HEK293T (cell line): ENCODE measurements at regions not wholly inside any gene's neighbourhood (a gene's known extent, or its start where the extent isn't known, plus 50 kb on each side); places are given as distances from the start of the nearest gene placed in this dataset.

Source experiments
- CTCF ChIA-PET: fragments of 350-600 bp; formaldehyde crosslinking; extraction: SDS; loops from one replicate; lab custom pipeline; 2021; ENCODE audit warnings: antibody characterized with exemption, inconsistent platforms; lab: Yijun Ruan, JAX
- POLR2A ChIA-PET: fragments of 350-600 bp; formaldehyde crosslinking; extraction: SDS; loops from one replicate; lab custom pipeline; 2020; ENCODE audit warnings: antibody characterized with exemption, inconsistent platforms; lab: Yijun Ruan, JAX
- DNase-seq: peaks from one replicate; pipeline ENCODE4 v3.0.0; 2012; ENCODE audit warnings: mixed read lengths; ENCODE audit errors: extremely low spot score
- ARNT ChIP-seq: fragments of 450-650 bp; IDR thresholded peaks from 2 replicates; pipeline ENCODE4 v1.6.1; 2017; ENCODE audit warnings: mild to moderate bottlenecking
- BHLHE40 ChIP-seq: fragments of 450-650 bp; IDR thresholded peaks from 2 replicates; pipeline ENCODE4 v1.6.1; 2016; ENCODE audit warnings: mild to moderate bottlenecking, moderate library complexity, borderline replicate concordance
- CTBP1 ChIP-seq: fragments of 450-650 bp; IDR thresholded peaks from 2 replicates; pipeline ENCODE4 v1.6.1; 2016; ENCODE audit warnings: borderline replicate concordance
- ELF4 ChIP-seq: fragments of 450-650 bp; IDR thresholded peaks from 2 replicates; pipeline ENCODE4 v1.6.1; 2017; ENCODE audit warnings: antibody characterized with exemption
- FOXA1 ChIP-seq: fragments of 450-650 bp; IDR thresholded peaks from 2 replicates; pipeline ENCODE4 v1.6.1; 2016; ENCODE audit warnings: mild to moderate bottlenecking
- FOXK2 ChIP-seq: fragments of 450-650 bp; IDR thresholded peaks from 2 replicates; pipeline ENCODE4 v1.6.1; 2016; ENCODE audit warnings: mild to moderate bottlenecking
- FOXM1 ChIP-seq: fragments of 450-650 bp; IDR thresholded peaks from 2 replicates; pipeline ENCODE4 v1.6.1; 2017; ENCODE audit warnings: mild to moderate bottlenecking, borderline replicate concordance
- HDGF ChIP-seq: fragments of 450-650 bp; IDR thresholded peaks from 2 replicates; pipeline ENCODE4 v1.6.1; 2017; ENCODE audit warnings: antibody characterized with exemption, borderline replicate concordance
- L3MBTL2 ChIP-seq: fragments of 450-650 bp; conservative IDR thresholded peaks from 2 replicates; pipeline ENCODE4 v1.6.1; 2016; ENCODE audit warnings: mild to moderate bottlenecking
- LEF1 ChIP-seq: fragments of 450-650 bp; IDR thresholded peaks from 2 replicates; pipeline ENCODE4 v1.6.1; 2017; ENCODE audit warnings: mild to moderate bottlenecking, borderline replicate concordance
- NFRKB ChIP-seq: fragments of 450-650 bp; IDR thresholded peaks from 2 replicates; pipeline ENCODE4 v1.6.1; 2016; ENCODE audit warnings: mild to moderate bottlenecking, moderate library complexity
- SP1 ChIP-seq: fragments of 450-650 bp; IDR thresholded peaks from 2 replicates; pipeline ENCODE4 v1.6.1; 2017
- SUZ12 ChIP-seq: fragments of 450-650 bp; IDR thresholded peaks from 2 replicates; pipeline ENCODE4 v1.6.1; 2016; ENCODE audit warnings: mild to moderate bottlenecking
- TARDBP ChIP-seq: fragments of 450-650 bp; IDR thresholded peaks from 2 replicates; pipeline ENCODE4 v1.6.1; 2016
- ZNF384 ChIP-seq: fragments of 450-650 bp; IDR thresholded peaks from 2 replicates; pipeline ENCODE4 v1.6.1; 2016
- TF ChIP-seq, protein P1 (sequence below): fragments of 450-650 bp; IDR thresholded peaks from 2 replicates; pipeline ENCODE4 v1.6.1; 2016

- DNase-seq = no peak
- CTCF ChIA-PET = no interaction called here
- TF ChIP-seq ARNT (no peak), FOXK2 (no peak), FOXA1 (no peak), ZNF384 (no peak), L3MBTL2 (no peak), HDGF (no peak), LEF1 (no peak), FOXM1 (no peak), BHLHE40 (no peak)
- TF ChIP-seq, protein P1, sequence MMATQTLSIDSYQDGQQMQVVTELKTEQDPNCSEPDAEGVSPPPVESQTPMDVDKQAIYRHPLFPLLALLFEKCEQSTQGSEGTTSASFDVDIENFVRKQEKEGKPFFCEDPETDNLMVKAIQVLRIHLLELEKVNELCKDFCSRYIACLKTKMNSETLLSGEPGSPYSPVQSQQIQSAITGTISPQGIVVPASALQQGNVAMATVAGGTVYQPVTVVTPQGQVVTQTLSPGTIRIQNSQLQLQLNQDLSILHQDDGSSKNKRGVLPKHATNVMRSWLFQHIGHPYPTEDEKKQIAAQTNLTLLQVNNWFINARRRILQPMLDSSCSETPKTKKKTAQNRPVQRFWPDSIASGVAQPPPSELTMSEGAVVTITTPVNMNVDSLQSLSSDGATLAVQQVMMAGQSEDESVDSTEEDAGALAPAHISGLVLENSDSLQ = no peak
- POLR2A ChIA-PET = no interaction called here
Observed at GRCh38 chr6:148053796-148054195, 288.8 kb upstream of the SASH1 start.

DNA sequence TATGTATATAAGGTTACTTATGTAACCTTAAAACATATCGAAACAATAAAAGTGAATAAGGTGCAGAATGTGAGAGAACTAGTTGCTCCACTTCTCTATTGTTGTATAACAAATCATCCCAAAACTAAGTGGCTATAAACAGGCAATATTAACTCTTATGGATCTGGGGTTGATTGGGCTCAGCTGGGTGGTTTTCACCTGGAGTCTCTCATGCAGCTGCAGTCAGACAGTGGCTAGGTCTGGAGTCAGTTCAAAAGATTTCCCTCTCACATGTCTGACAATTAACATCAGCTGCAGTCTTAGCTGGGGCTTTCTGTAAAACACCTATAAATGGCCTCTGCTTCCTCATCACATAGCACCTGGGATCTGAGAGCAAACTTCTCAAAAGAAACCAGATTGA is 288.4 kb upstream of the SASH1 start:
- TF ChIP-seq FOXM1 = no peak
- TF ChIP-seq L3MBTL2 = no peak
- no peak for TF ChIP-seq FOXA1
- TF ChIP-seq HDGF = no peak
- TF ChIP-seq LEF1 = no peak
- TF ChIP-seq CTBP1 = no peak
- TF ChIP-seq FOXK2 = no peak
- no peak for TF ChIP-seq SUZ12
- no peak for TF ChIP-seq TARDBP
- no peak for TF ChIP-seq NFRKB
- TF ChIP-seq ZNF384 = no peak
- TF ChIP-seq, protein P1 = no peak
- no peak for TF ChIP-seq BHLHE40
- no peak for TF ChIP-seq ARNT
- no peak for TF ChIP-seq SP1
- TF ChIP-seq ELF4 = no peak
- no peak for DNase-seq
- CTCF ChIA-PET = no interaction called here
- POLR2A ChIA-PET = no interaction called here

DNA sequence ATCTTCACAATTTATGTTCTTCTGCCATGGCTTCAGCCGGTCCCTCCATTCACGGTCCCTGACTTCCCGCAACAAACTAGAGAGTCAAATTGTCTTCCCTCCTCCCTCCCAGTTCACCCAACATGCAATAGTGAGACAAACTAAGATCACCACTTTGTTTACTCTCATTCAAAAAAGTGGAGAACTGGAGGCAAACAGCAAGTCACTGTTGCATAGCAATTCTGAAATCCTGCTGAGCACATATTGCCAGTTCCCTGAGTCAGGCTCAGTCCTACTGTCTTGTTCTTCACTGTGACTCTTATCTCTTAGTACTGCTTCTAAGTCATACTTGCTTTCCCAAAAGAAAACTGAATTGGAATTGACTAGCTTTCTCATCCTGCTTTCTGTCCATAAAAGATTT is 287.2 kb upstream of the SASH1 start:
- DNase-seq = no peak
- CTCF ChIA-PET = no interaction called here
- TF ChIP-seq FOXM1 = no peak
- no peak for TF ChIP-seq ARNT
- TF ChIP-seq BHLHE40 = no peak
- no peak for TF ChIP-seq FOXK2
- TF ChIP-seq, protein P1 = no peak
- no peak for TF ChIP-seq SP1
- no peak for TF ChIP-seq TARDBP
- no peak for TF ChIP-seq L3MBTL2
- no peak for TF ChIP-seq LEF1
- POLR2A ChIA-PET = no interaction called here

DNA sequence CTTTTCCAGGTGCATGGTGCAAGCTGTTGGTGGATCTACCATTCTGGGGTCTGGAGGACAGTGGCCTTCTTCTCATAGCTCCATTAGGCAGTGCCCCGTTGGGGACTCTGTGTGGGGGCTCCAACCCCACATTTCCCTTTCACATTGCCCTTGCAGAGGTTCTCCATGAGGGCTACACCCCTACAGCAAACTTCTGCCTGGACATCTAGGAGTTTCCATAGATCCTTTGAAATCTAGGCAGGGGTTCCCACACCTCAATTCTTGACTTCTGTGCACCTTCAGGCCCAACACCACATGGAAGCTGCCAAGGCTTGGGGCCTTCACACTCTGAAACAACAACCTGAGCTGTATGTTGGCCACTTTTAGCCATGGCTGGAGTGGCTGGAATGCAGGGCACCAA is 282.8 kb upstream of the SASH1 start:
- no peak for DNase-seq
- CTCF ChIA-PET = no interaction called here
- POLR2A ChIA-PET = no interaction called here
- TF ChIP-seq FOXA1 = no peak

DNA sequence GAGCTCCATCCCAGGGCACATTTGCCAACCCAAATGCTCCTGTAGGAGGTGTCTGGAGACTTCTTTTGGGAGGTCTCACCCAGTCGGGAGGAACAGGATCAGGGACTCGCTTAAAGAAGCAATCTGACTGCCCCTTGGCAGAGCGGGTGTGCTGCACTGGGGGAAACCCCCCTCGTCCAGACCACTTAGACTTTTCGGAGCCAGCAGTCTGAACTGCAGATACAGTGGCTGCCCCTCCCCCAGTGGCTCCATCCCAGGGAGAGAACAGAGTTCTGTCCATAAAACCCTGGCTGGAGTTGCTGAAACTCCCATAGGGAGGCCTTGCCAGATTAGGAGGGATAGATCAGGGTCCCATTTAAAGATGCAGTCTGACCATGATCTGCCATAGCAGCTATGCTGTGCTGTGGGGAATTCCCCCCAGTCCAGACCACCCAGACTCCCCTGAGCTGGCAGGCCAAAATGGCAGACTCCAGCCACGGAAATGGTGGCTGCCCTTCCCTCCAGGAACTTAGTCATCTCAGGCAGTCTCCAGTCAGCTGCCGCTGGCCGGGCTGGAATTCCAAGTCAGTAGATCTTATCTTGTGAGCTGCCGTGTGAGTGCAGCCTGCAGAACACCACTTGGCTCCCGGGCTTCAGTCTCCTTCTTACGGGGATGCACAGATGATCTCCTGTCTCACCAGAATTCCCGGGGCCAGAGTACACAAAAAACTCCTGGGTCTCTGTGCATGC is 278.1 kb upstream of the SASH1 start:
- POLR2A ChIA-PET = no interaction called here
- no peak for TF ChIP-seq ARNT
- no peak for TF ChIP-seq SP1
- no peak for TF ChIP-seq L3MBTL2
- no peak for TF ChIP-seq FOXK2
- no peak for TF ChIP-seq LEF1
- TF ChIP-seq CTBP1 = no peak
- no peak for TF ChIP-seq FOXA1
- no peak for TF ChIP-seq ZNF384
- no peak for TF ChIP-seq NFRKB
- TF ChIP-seq HDGF = no peak
- no peak for TF ChIP-seq SUZ12
- TF ChIP-seq, protein P1 = no peak
- TF ChIP-seq ELF4 = no peak
- TF ChIP-seq BHLHE40 = no peak
- no peak for TF ChIP-seq FOXM1
- no peak for TF ChIP-seq TARDBP
- CTCF ChIA-PET = no interaction called here
- no peak for DNase-seq

DNA sequence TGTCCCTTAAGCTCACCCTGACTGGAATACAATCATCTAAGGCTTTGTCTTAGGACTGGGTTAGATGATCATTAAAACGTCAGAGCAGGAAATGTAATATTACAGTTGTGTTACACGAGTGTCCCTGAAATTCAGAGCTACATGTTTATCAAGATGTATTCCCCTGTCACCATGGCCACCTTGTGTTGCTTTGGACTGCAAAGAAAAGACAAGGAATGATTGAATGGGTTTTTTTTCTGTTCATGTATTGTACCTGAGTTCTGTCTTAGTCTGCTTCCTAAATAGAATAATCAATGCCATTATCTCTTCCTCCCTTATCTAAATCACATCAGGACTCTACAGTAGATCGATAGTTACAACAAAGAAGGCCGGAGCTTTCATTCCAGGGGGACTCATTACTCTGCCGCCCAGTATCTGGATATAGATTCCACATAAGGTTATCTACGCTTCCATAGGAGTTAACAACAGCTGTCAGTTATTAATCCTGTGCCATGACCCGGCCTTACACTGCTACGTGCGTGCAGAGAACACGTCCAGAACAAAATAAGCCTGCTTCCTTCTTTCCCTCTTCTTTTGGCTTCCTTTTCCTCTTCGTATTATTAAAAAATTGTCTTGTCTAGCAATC is 274.1 kb upstream of the SASH1 start:
- no peak for DNase-seq
- POLR2A ChIA-PET = no interaction called here
- TF ChIP-seq ZNF384 (no peak), L3MBTL2 (no peak)
- CTCF ChIA-PET = interaction anchor here (0.6 to 0.7 kb wide), 2 partner anchors 944 to 1730 kb away, joined by 4 read pairs; no protein-coding TSS in a partner anchor
